ENCODE measurements at regions not wholly inside any gene's neighbourhood (a gene's known extent, or its start where the extent isn't known, plus 50 kb on each side); places are given as distances from the start of the nearest gene placed in this dataset.

DNA sequence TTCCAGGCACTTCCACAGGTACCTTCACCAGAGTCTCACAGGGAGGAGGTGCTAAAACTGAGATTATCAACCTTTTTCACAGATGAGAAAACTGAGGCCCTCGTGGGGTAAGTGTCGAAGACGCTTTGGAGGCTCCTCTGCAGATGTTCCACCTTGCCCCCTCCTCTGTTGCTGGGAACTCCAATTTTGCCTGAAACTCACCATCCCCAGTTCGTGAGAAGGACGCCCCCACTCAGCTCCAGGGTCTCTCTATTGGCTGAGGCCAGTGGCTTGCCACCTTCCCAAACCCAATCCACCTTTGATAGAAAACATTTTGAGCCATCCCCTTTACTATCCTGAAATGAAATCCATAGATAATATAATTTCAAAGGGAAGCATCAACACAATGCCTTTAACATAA, 109.1 kb downstream of the CYP26B1 start:
- Mint-ChIP-seq H3K27me3 (ENCODE audit: unreplicated experiment) (peaks cover 37% of the 10 kb centered on the region), H3K27ac (ENCODE audit: unreplicated experiment) (no peak overlapping the region), H3K4me3 (ENCODE audit: low read depth, unreplicated experiment) (no peak overlapping the region), H3K36me3 (ENCODE audit: insufficient read depth, unreplicated experiment) (peaks cover 6% of the 10 kb centered on the region), H3K9me3 (ENCODE audit: low read depth, unreplicated experiment) (no peaks in the 10 kb centered on the region), H3K4me1 (ENCODE audit: low read depth, unreplicated experiment) (peaks cover 9% of the 10 kb centered on the region)
- intact Hi-C loops (cut with micrococcal nuclease; ENCODE audit: unreplicated experiment): no loop called here
- no peak for DNase-seq
- CTCF ChIA-PET: interaction anchor here (0.6 kb wide), 1 partner anchor 64 kb away, joined by 7 read pairs; no protein-coding TSS in a partner anchor
- no peak for TF ChIP-seq CTCF (IDR thresholded peaks at IDR 0.05; ENCODE audit: unreplicated experiment)
- BruUV-seq (replicated peaks): no TSS peak

- Mint-ChIP-seq H3K4me3 (ENCODE audit: low read depth, unreplicated experiment) (no peak overlapping the region), H3K27ac (ENCODE audit: unreplicated experiment) (no peak overlapping the region), H3K9me3 (ENCODE audit: low read depth, unreplicated experiment) (no peaks in the 10 kb centered on the region), H3K27me3 (ENCODE audit: unreplicated experiment) (peaks cover 37% of the 10 kb centered on the region), H3K4me1 (ENCODE audit: low read depth, unreplicated experiment) (peaks cover 9% of the 10 kb centered on the region), H3K36me3 (ENCODE audit: insufficient read depth, unreplicated experiment) (peaks cover 6% of the 10 kb centered on the region)
- TF ChIP-seq CTCF (IDR thresholded peaks at IDR 0.05; ENCODE audit: unreplicated experiment): no peak
- BruUV-seq (replicated peaks): no TSS peak
- DNase-seq: no peak
- intact Hi-C loops (cut with micrococcal nuclease; ENCODE audit: unreplicated experiment): no loop called here
- CTCF ChIA-PET: no interaction called here
Observed at GRCh38 chr2:72037261-72037666, 110.4 kb downstream of the CYP26B1 start.

DNA sequence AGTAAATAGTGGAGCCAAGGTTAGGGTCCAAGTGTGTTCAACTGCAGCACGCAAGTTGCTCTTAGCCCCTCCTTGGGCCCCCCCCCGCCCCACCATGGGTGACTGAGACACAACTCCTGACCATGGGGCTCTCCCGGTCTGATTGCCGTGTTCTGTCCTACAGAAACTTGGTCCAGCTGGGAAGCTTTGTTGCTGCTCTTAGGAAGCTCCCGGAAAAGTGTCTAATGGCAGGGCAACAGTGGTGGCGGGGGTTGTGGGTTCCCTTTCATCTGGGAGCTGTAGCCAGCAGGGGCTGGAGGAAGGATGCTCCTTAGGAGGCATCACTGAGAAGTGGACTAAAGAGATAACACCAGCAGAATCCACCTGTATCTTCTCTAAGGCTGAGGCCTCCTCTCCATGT, 111.1 kb downstream of the CYP26B1 start:
- Mint-ChIP-seq H3K4me1 (ENCODE audit: low read depth, unreplicated experiment) (peaks cover 9% of the 10 kb centered on the region), H3K36me3 (ENCODE audit: insufficient read depth, unreplicated experiment) (peaks cover 6% of the 10 kb centered on the region), H3K27me3 (ENCODE audit: unreplicated experiment) (peaks cover 37% of the 10 kb centered on the region), H3K4me3 (ENCODE audit: low read depth, unreplicated experiment) (no peak overlapping the region), H3K9me3 (ENCODE audit: low read depth, unreplicated experiment) (no peaks in the 10 kb centered on the region), H3K27ac (ENCODE audit: unreplicated experiment) (no peak overlapping the region)
- DNase-seq: no peak
- CTCF ChIA-PET: no interaction called here
- TF ChIP-seq CTCF (IDR thresholded peaks at IDR 0.05; ENCODE audit: unreplicated experiment): no peak
- intact Hi-C loops (cut with micrococcal nuclease; ENCODE audit: unreplicated experiment): no loop called here
- BruUV-seq (replicated peaks): no TSS peak

DNA sequence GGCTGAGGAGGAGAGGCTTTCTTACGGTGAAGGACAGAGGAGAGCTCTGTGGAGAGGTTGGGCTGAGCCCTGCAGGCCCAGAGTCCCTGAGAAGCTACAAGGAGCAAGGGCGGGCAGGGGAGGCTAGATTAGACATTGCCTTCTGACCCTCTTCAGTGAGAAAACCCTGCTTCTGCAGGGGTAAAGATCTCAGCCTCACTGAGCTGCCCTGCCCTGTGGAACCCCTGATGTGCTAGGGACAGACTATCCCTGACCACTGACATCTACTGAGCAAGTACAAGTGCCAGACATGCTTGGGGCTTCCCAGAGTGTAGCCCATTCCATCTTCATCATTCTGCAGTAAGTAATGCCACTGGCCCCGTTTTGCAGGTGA, 111.5 kb downstream of the CYP26B1 start:
- H3K36me3 Mint-ChIP-seq (ENCODE audit: insufficient read depth, unreplicated experiment): peaks cover 6% of the 10 kb centered on the region
- H3K27me3 Mint-ChIP-seq (ENCODE audit: unreplicated experiment): peaks cover 37% of the 10 kb centered on the region
- H3K4me3 Mint-ChIP-seq (ENCODE audit: low read depth, unreplicated experiment): no peak overlapping the region
- DNase-seq: no peak
- peaks cover 9% of the 10 kb centered on the region for H3K4me1 Mint-ChIP-seq (ENCODE audit: low read depth, unreplicated experiment)
- intact Hi-C loops (cut with micrococcal nuclease; ENCODE audit: unreplicated experiment): no loop called here
- no peak for TF ChIP-seq CTCF (IDR thresholded peaks at IDR 0.05; ENCODE audit: unreplicated experiment)
- no peak overlapping the region for H3K27ac Mint-ChIP-seq (ENCODE audit: unreplicated experiment)
- CTCF ChIA-PET: no interaction called here
- BruUV-seq (replicated peaks): no TSS peak
- H3K9me3 Mint-ChIP-seq (ENCODE audit: low read depth, unreplicated experiment): no peaks in the 10 kb centered on the region

Measured in Calu3 (cell line).